CD4-positive, CD25-positive, alpha-beta regulatory T cell (primary cell): ENCODE measurements at regions not wholly inside any gene's neighbourhood (a gene's known extent, or its start where the extent isn't known, plus 50 kb on each side); places are given as distances from the start of the nearest gene placed in this dataset.

Experiments used
- ATAC-seq, 2 donors: fragments of 150-1000 bp; cut with Tn5 transposase; one replicate each; pipeline ENCODE4 v1.10.0; 2021; ENCODE audit warnings: low read depth in 2 of 2, moderate number of reproducible peaks in 2 of 2, moderate library complexity in 1 of 2
- DNase-seq, 3 donors: peaks; one replicate each; pipeline versions ENCODE4 v3.0.0 to v3.0.0-alpha.2; 2012 to 2022; ENCODE audit warnings: mixed read lengths in 1 of 3
- H3K27ac ChIP-seq: one replicate; pipeline ENCODE4 v1.7.0; 2013; ENCODE audit warnings: mild to moderate bottlenecking, low read length; ENCODE audit not compliant: insufficient read depth, poor library complexity, severe bottlenecking
- H3K27me3 ChIP-seq: one replicate; pipeline ENCODE4 v1.7.0; 2013; ENCODE audit warnings: low read length; ENCODE audit not compliant: control insufficient read depth, insufficient read depth
- H3K36me3 ChIP-seq: one replicate; pipeline ENCODE4 v1.7.0; 2013; ENCODE audit warnings: mild to moderate bottlenecking, low read length, moderate library complexity; ENCODE audit not compliant: control insufficient read depth, insufficient read depth
- H3K4me1 ChIP-seq: 2 replicates; pipeline ENCODE4 v1.7.0; 2013; ENCODE audit warnings: mild to moderate bottlenecking, low read length; ENCODE audit not compliant: insufficient read depth, control insufficient read depth, poor library complexity, severe bottlenecking
- H3K4me3 ChIP-seq: one replicate; pipeline ENCODE4 v1.7.0; 2013; ENCODE audit warnings: low read depth, mild to moderate bottlenecking, low read length, moderate library complexity
- H3K9me3 ChIP-seq, 2 experiments: 1 replicate in 1 of 2; 2 replicates in 1 of 2; pipeline ENCODE4 v1.7.0; 2013; ENCODE audit warnings: low read length in 2 of 2, mild to moderate bottlenecking in 1 of 2, moderate library complexity in 1 of 2; ENCODE audit not compliant: control insufficient read depth in 2 of 2
- H3K27ac Mint-ChIP-seq, 3 donors: one replicate each; pipeline ENCODE4 v1.8.0; 2020 to 2022; ENCODE audit warnings: mild to moderate bottlenecking in 3 of 3, mixed read lengths in 3 of 3, moderate library complexity in 2 of 3
- H3K27me3 Mint-ChIP-seq: one replicate; pipeline ENCODE4 v1.8.0; 2022; ENCODE audit warnings: mild to moderate bottlenecking, mixed read lengths
- H3K36me3 Mint-ChIP-seq: one replicate; pipeline ENCODE4 v1.8.0; 2020; ENCODE audit warnings: mixed read lengths
- H3K4me1 Mint-ChIP-seq, 4 donors: one replicate each; pipeline ENCODE4 v1.8.0; 2020 to 2022; ENCODE audit warnings: mixed read lengths in 4 of 4, mild to moderate bottlenecking in 1 of 4
- H3K4me3 Mint-ChIP-seq, 4 donors: one replicate each; pipeline ENCODE4 v1.8.0; 2020 to 2022; ENCODE audit warnings: mild to moderate bottlenecking in 4 of 4, mixed read lengths in 4 of 4, moderate library complexity in 3 of 4
- H3K9me3 Mint-ChIP-seq, 7 donors: one replicate each; pipeline ENCODE4 v1.8.0; 2020 to 2022; ENCODE audit warnings: mixed read lengths in 7 of 7, mild to moderate bottlenecking in 3 of 7, moderate library complexity in 2 of 7

GRCh38 chr4:54496412-54496811 lies 161.3 kb upstream of the KIT start:
- H3K27ac Mint-ChIP-seq = no peak overlapping the region
- Histone ChIP-seq H3K27ac (no peak overlapping the region), H3K9me3 (no peaks in the 10 kb centered on the region), H3K36me3 (no peaks in the 10 kb centered on the region), H3K4me3 (no peak overlapping the region), H3K4me1 (no peaks in the 10 kb centered on the region), H3K27me3 (no peaks in the 10 kb centered on the region)
- ATAC-seq (no peak), DNase-seq (no peak)
- peaks cover 0 to 3% (median 0%) of the 10 kb centered on the region in 7 donors for H3K9me3 Mint-ChIP-seq
- no peaks in the 10 kb centered on the region for H3K27me3 Mint-ChIP-seq
- no peaks in the 10 kb centered on the region for H3K4me1 Mint-ChIP-seq
- H3K36me3 Mint-ChIP-seq = no peaks in the 10 kb centered on the region
- H3K4me3 Mint-ChIP-seq = no peak overlapping the region

DNA sequence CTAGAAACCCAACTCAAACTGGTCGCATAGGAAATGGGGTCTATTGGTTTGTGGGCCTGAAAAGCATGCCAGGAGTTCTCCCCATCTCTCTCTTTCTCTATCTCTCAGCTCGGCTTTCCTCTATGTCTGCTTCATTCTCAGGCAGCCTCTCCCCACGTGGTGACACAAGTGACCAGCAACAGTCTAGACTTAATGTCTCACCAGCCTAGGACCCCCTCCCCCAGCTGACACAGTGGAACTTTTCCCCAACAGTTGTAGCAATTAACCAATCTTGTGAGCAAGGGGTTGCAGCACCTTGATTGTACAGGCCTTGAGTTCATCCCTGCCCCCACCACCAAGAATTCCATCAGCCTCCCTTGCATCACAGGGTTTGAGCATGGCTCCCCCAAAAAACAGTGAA lies 159.8 kb upstream of the KIT start:
- Mint-ChIP-seq H3K27ac (no peak overlapping the region), H3K27me3 (no peaks in the 10 kb centered on the region), H3K36me3 (no peaks in the 10 kb centered on the region), H3K4me1 (no peaks in the 10 kb centered on the region), H3K4me3 (no peak overlapping the region), H3K9me3 (peaks cover 0 to 3% (median 0%) of the 10 kb centered on the region in 7 donors)
- Histone ChIP-seq H3K9me3 (no peaks in the 10 kb centered on the region), H3K36me3 (no peaks in the 10 kb centered on the region), H3K4me1 (no peaks in the 10 kb centered on the region), H3K27me3 (no peaks in the 10 kb centered on the region), H3K4me3 (no peak overlapping the region), H3K27ac (no peak overlapping the region)
- ATAC-seq (no peak), DNase-seq (no peak)

GRCh38 chr4:54498661-54499111 lies 159.1 kb upstream of the KIT start:
- Mint-ChIP-seq H3K9me3 (peaks cover 0 to 3% (median 0%) of the 10 kb centered on the region in 7 donors), H3K27me3 (no peaks in the 10 kb centered on the region), H3K4me1 (no peaks in the 10 kb centered on the region), H3K36me3 (no peaks in the 10 kb centered on the region), H3K4me3 (no peak overlapping the region), H3K27ac (no peak overlapping the region)
- H3K27me3 ChIP-seq = no peaks in the 10 kb centered on the region
- no peak overlapping the region for H3K27ac ChIP-seq
- DNase-seq = no peak
- no peaks in the 10 kb centered on the region for H3K36me3 ChIP-seq
- no peak for ATAC-seq
- no peaks in the 10 kb centered on the region for H3K4me1 ChIP-seq
- H3K4me3 ChIP-seq = no peak overlapping the region
- no peaks in the 10 kb centered on the region for H3K9me3 ChIP-seq

GRCh38 chr4:54499308-54500074 lies 158.3 kb upstream of the KIT start:
- ATAC-seq (no peak), DNase-seq (no peak)
- no peak overlapping the region for H3K4me3 ChIP-seq
- H3K4me3 Mint-ChIP-seq = no peak overlapping the region
- no peaks in the 10 kb centered on the region for H3K9me3 ChIP-seq
- no peaks in the 10 kb centered on the region for H3K27me3 Mint-ChIP-seq
- no peaks in the 10 kb centered on the region for H3K27me3 ChIP-seq
- H3K36me3 Mint-ChIP-seq = no peaks in the 10 kb centered on the region
- no peak overlapping the region for H3K27ac ChIP-seq
- H3K9me3 Mint-ChIP-seq = peaks cover 0 to 3% (median 0%) of the 10 kb centered on the region in 7 donors
- no peaks in the 10 kb centered on the region for H3K4me1 ChIP-seq
- no peaks in the 10 kb centered on the region for H3K36me3 ChIP-seq
- peak overlapping the region in 1 of 3 donors; percentile 71 for H3K27ac Mint-ChIP-seq
- H3K4me1 Mint-ChIP-seq = no peaks in the 10 kb centered on the region

GRCh38 chr4:54505362-54505761 lies 152.4 kb upstream of the KIT start:
- ATAC-seq (no peak), DNase-seq (no peak)
- no peaks in the 10 kb centered on the region for H3K36me3 Mint-ChIP-seq
- Histone ChIP-seq H3K36me3 (no peaks in the 10 kb centered on the region), H3K4me1 (no peaks in the 10 kb centered on the region), H3K27ac (no peak overlapping the region), H3K9me3 (no peaks in the 10 kb centered on the region), H3K27me3 (no peaks in the 10 kb centered on the region), H3K4me3 (no peak overlapping the region)
- peaks cover 4% of the 10 kb centered on the region for H3K27me3 Mint-ChIP-seq
- H3K27ac Mint-ChIP-seq = no peak overlapping the region
- H3K4me1 Mint-ChIP-seq = no peaks in the 10 kb centered on the region
- peaks cover 0 to 6% (median 3%) of the 10 kb centered on the region in 7 donors for H3K9me3 Mint-ChIP-seq
- H3K4me3 Mint-ChIP-seq = no peak overlapping the region

DNA sequence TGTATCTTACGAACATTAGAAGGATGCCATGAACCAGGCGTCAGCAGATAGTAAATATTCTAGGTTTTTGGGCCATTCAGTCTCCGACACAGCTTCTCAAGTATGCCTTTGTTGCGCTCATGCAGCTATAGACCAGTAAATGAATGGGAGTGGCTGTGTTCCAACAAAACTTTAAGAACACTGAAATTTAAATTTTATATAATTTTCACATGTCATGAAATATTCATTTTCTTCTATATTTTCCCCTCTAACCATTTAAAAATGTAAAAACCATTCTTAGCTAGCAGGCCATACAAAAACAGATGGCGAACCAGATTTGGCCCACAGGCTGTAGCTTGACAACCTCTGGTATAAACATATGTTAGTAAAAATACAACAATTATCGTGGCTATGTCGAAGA lies 151.8 kb upstream of the KIT start:
- no peaks in the 10 kb centered on the region for H3K4me1 Mint-ChIP-seq
- no peak for DNase-seq
- Histone ChIP-seq H3K9me3 (no peaks in the 10 kb centered on the region), H3K27me3 (no peaks in the 10 kb centered on the region), H3K27ac (no peak overlapping the region), H3K4me1 (no peaks in the 10 kb centered on the region), H3K4me3 (no peak overlapping the region), H3K36me3 (no peaks in the 10 kb centered on the region)
- H3K27ac Mint-ChIP-seq = no peak overlapping the region
- H3K27me3 Mint-ChIP-seq = peaks cover 4% of the 10 kb centered on the region
- peaks cover 0 to 6% (median 3%) of the 10 kb centered on the region in 7 donors for H3K9me3 Mint-ChIP-seq
- no peaks in the 10 kb centered on the region for H3K36me3 Mint-ChIP-seq
- no peak for ATAC-seq
- H3K4me3 Mint-ChIP-seq = no peak overlapping the region

- Histone ChIP-seq H3K27ac (no peak overlapping the region), H3K4me3 (no peak overlapping the region), H3K4me1 (no peaks in the 10 kb centered on the region), H3K36me3 (no peaks in the 10 kb centered on the region), H3K27me3 (no peaks in the 10 kb centered on the region), H3K9me3 (no peaks in the 10 kb centered on the region)
- no peaks in the 10 kb centered on the region for H3K36me3 Mint-ChIP-seq
- DNase-seq = no peak
- peaks cover 4% of the 10 kb centered on the region for H3K27me3 Mint-ChIP-seq
- H3K4me3 Mint-ChIP-seq = no peak overlapping the region
- H3K27ac Mint-ChIP-seq = no peak overlapping the region
- no peak for ATAC-seq
- no peaks in the 10 kb centered on the region for H3K4me1 Mint-ChIP-seq
- peaks cover 0 to 7% (median 3%) of the 10 kb centered on the region in 7 donors for H3K9me3 Mint-ChIP-seq
Observed at GRCh38 chr4:54509057-54509456, 148.7 kb upstream of the KIT start.

- Mint-ChIP-seq H3K36me3 (no peaks in the 10 kb centered on the region), H3K27ac (no peak overlapping the region), H3K4me3 (no peak overlapping the region), H3K4me1 (no peaks in the 10 kb centered on the region), H3K27me3 (no peaks in the 10 kb centered on the region), H3K9me3 (peaks cover 0 to 6% (median 2%) of the 10 kb centered on the region in 7 donors)
- Histone ChIP-seq H3K27me3 (no peaks in the 10 kb centered on the region), H3K9me3 (no peaks in the 10 kb centered on the region), H3K4me3 (no peak overlapping the region), H3K36me3 (no peaks in the 10 kb centered on the region), H3K27ac (no peak overlapping the region), H3K4me1 (no peaks in the 10 kb centered on the region)
- no peak for DNase-seq
- no peak for ATAC-seq
Observed at GRCh38 chr4:54513204-54513603, 144.6 kb upstream of the KIT start.
